ENCODE measurements at regions not wholly inside any gene's neighbourhood (a gene's known extent, or its start where the extent isn't known, plus 50 kb on each side); places are given as distances from the start of the nearest gene placed in this dataset.

GRCh38 chr18:77879829-77880228 lies 630.2 kb downstream of the GALR1 start:
- TF ChIP-seq CTCF (conservative IDR thresholded peaks at IDR 0.05; ENCODE audit: low read depth, low read length) (no peak), EZH2 (IDR thresholded peaks at IDR 0.05; ENCODE audit: borderline replicate concordance, low read depth, low read length, poor library complexity, severe bottlenecking) (no peak)
- Histone ChIP-seq H3K9me3 (ENCODE audit: low read depth, low read length, poor library complexity, severe bottlenecking) (peaks cover 11% of the 10 kb centered on the region), H3K4me1 (ENCODE audit: insufficient read depth, low read length, poor library complexity, severe bottlenecking) (no peaks in the 10 kb centered on the region), H3K27ac (ENCODE audit: low read depth, low read length, poor library complexity, severe bottlenecking) (no peak overlapping the region), H3K36me3 (ENCODE audit: insufficient read depth, low read length, poor library complexity, severe bottlenecking) (no peaks in the 10 kb centered on the region), H3K27me3 (replicated peaks; ENCODE audit: insufficient read depth, low read depth, low read length, poor library complexity) (no peaks in the 10 kb centered on the region), H3K4me3 (ENCODE audit: low read depth, low read length, poor library complexity, severe bottlenecking) (no peak overlapping the region)
- ChIA-PET POLR2A (ENCODE audit: low non-redundant PET) (no interaction called here), CTCF (no interaction called here)
- intact Hi-C loops (cut with micrococcal nuclease; ENCODE audit: unreplicated experiment): no loop called here
- no TSS peak for BruUV-seq (replicated peaks)
- no peak for DNase-seq (ENCODE audit: low spot score)

GRCh38 chr18:77884454-77884853 lies 634.8 kb downstream of the GALR1 start:
- no peaks in the 10 kb centered on the region for H3K36me3 ChIP-seq (ENCODE audit: insufficient read depth, low read length, poor library complexity, severe bottlenecking)
- POLR2A ChIA-PET (ENCODE audit: low non-redundant PET): no interaction called here
- DNase-seq (ENCODE audit: low spot score): no peak
- H3K27ac ChIP-seq (ENCODE audit: low read depth, low read length, poor library complexity, severe bottlenecking): no peak overlapping the region
- CTCF ChIA-PET: no interaction called here
- intact Hi-C loops (cut with micrococcal nuclease; ENCODE audit: unreplicated experiment): no loop called here
- no TSS peak for BruUV-seq (replicated peaks)
- no peak overlapping the region for H3K4me3 ChIP-seq (ENCODE audit: low read depth, low read length, poor library complexity, severe bottlenecking)
- TF ChIP-seq EZH2 (IDR thresholded peaks at IDR 0.05; ENCODE audit: borderline replicate concordance, low read depth, low read length, poor library complexity, severe bottlenecking) (no peak), CTCF (conservative IDR thresholded peaks at IDR 0.05; ENCODE audit: low read depth, low read length) (no peak)
- peaks cover 11% of the 10 kb centered on the region for H3K9me3 ChIP-seq (ENCODE audit: low read depth, low read length, poor library complexity, severe bottlenecking)
- no peaks in the 10 kb centered on the region for H3K4me1 ChIP-seq (ENCODE audit: insufficient read depth, low read length, poor library complexity, severe bottlenecking)
- H3K27me3 ChIP-seq (replicated peaks; ENCODE audit: insufficient read depth, low read depth, low read length, poor library complexity): no peaks in the 10 kb centered on the region

GRCh38 chr18:77894060-77894459 lies 644.4 kb downstream of the GALR1 start:
- H3K4me1 ChIP-seq (ENCODE audit: insufficient read depth, low read length, poor library complexity, severe bottlenecking): no peaks in the 10 kb centered on the region
- no peak for DNase-seq (ENCODE audit: low spot score)
- H3K27ac ChIP-seq (ENCODE audit: low read depth, low read length, poor library complexity, severe bottlenecking): no peak overlapping the region
- POLR2A ChIA-PET (ENCODE audit: low non-redundant PET): no interaction called here
- no peak overlapping the region for H3K4me3 ChIP-seq (ENCODE audit: low read depth, low read length, poor library complexity, severe bottlenecking)
- CTCF ChIA-PET: no interaction called here
- no peaks in the 10 kb centered on the region for H3K36me3 ChIP-seq (ENCODE audit: insufficient read depth, low read length, poor library complexity, severe bottlenecking)
- TF ChIP-seq CTCF (conservative IDR thresholded peaks at IDR 0.05; ENCODE audit: low read depth, low read length) (no peak), EZH2 (IDR thresholded peaks at IDR 0.05; ENCODE audit: borderline replicate concordance, low read depth, low read length, poor library complexity, severe bottlenecking) (no peak)
- no peaks in the 10 kb centered on the region for H3K27me3 ChIP-seq (replicated peaks; ENCODE audit: insufficient read depth, low read depth, low read length, poor library complexity)
- peaks cover 3% of the 10 kb centered on the region for H3K9me3 ChIP-seq (ENCODE audit: low read depth, low read length, poor library complexity, severe bottlenecking)
- BruUV-seq (replicated peaks): no TSS peak
- intact Hi-C loops (cut with micrococcal nuclease; ENCODE audit: unreplicated experiment): no loop called here
